GM12873 (cell line): ENCODE measurements at regions not wholly inside any gene's neighbourhood (a gene's known extent, or its start where the extent isn't known, plus 50 kb on each side); places are given as distances from the start of the nearest gene placed in this dataset.

Experiments used
- TF ChIP-seq, protein P1 (sequence below): IDR thresholded peaks from 2 replicates; pipeline ENCODE4 v1.5.1; 2012; ENCODE audit warnings: low read depth, mild to moderate bottlenecking, moderate library complexity, low read length, control low read depth; ENCODE audit not compliant: insufficient read depth; ENCODE audit errors: missing control alignments

DNA sequence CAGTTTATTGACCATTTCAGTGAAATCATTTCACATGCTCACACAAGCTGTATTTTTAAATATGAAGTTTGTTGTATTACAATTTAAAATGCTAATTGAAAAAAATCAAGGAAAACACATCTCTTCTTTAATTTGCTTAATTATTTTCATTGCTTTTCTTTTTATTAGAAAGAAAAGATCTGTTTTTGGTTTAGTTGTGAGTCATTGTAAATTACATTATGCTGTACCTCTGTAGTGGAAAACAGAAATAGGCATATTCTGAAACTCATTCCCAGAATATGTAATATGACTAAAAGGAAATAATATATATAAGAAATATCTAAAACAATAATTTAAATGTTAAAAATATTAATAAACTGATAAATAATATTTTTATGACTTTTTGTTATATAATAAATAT lies 161.9 kb downstream of the HGF start:
- TF ChIP-seq, protein P1, sequence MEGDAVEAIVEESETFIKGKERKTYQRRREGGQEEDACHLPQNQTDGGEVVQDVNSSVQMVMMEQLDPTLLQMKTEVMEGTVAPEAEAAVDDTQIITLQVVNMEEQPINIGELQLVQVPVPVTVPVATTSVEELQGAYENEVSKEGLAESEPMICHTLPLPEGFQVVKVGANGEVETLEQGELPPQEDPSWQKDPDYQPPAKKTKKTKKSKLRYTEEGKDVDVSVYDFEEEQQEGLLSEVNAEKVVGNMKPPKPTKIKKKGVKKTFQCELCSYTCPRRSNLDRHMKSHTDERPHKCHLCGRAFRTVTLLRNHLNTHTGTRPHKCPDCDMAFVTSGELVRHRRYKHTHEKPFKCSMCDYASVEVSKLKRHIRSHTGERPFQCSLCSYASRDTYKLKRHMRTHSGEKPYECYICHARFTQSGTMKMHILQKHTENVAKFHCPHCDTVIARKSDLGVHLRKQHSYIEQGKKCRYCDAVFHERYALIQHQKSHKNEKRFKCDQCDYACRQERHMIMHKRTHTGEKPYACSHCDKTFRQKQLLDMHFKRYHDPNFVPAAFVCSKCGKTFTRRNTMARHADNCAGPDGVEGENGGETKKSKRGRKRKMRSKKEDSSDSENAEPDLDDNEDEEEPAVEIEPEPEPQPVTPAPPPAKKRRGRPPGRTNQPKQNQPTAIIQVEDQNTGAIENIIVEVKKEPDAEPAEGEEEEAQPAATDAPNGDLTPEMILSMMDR = no peak

DNA sequence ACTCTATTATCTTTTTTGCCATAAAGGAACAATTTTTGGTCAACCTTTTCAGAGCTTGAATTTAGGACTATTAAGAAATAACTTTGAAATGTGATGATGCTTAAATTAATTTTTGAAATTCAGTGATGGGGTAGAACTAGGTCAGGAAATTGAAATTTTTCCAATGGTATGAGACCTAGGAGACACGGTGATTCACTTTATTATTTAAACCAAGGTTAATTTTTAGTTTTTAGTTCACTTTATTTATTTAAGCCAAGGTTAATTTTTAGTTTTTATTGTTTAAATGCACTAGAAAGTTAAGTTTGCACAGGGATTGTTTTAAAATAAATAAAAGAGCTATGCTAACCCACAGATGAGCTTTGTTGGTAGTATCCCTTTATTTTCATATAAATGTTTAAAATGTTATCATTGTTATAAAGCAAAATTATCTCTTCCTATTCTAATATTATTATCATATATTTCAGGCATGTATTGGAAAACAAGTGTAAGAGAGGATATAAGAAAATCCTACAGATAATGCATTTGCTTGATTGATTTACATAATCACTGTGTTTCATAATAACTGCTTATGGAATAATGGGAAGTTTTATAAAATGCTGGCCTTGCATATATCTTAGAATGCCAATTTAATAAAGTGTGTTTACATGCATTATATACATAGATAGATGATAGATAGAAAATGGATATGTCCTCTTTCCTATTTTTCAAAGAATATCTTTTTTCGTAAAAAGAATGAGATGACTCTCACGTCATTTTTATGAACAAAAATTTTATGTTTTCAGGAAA lies 163.6 kb downstream of the HGF start:
- TF ChIP-seq, protein P1 = no peak

DNA sequence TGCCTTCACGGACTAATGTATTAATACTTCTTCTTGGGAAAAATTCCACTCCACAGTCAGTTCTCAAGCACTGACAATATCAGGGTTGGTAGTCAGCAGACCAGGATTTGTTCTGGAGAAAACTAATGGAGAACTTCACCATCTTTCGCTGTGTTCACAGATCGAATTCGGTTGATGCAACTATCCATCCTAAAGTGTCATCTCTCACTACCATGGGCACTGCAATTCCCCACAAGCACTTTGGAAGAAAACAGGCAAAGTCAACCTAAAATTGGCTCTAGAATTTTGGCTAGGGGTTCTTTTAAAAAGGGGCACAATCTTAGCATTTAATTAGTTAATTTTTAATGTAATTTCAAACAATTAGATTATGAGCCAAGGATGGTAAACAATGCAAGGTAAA lies 164.4 kb downstream of the HGF start:
- TF ChIP-seq, protein P1 = no peak

DNA sequence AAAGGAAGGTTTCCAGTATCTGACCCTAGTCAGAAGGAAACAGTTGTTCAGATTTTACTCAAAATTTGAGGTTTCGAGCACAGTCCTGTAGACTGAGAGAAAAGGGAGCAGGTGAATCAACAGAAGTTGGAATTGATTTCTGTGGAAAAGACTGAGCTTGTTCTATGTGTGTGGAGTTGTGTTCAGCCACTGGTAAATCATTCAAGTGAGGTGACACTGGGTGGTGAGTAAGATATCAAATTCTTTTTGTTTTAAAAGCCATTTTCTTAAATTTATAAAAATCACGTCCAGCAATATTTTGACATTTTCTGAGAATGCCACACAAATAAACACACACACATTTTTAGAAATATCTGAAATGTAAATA lies 165.1 kb downstream of the HGF start:
- TF ChIP-seq, protein P1 = no peak

DNA sequence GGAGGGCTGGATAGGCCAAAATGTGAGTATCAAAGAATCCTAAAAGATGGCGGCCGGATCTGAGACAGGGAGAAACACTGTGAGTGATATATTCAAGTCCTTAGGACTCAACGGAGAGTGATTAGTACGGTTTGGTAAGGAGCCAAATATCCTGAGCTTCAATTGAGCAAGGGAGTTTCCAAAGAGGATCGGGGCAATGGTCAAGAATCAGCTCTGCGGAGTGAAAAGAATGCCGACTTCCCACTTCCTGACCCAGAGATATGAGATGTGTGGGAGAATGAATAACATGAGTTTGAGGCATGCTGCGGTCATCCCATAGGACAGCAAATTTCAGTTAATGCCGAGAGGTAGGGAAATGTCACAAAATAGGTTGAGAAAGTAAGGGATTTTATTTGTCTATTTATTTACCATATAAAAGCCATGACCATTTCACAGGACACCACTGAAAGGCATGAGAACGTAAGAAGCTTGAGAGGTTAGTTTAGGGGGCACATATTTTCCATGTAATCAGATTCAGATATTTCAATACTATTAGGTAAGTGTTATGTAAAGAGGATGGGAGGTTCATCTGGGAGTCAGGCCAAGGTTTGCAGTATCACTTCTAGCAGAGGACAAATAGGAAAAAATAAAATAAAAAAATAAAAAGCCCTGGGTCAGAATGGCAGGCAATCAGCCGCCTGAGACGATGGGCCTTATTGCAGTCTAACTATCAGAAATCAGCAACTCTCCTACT lies 165.6 kb downstream of the HGF start:
- TF ChIP-seq, protein P1 = no peak

DNA sequence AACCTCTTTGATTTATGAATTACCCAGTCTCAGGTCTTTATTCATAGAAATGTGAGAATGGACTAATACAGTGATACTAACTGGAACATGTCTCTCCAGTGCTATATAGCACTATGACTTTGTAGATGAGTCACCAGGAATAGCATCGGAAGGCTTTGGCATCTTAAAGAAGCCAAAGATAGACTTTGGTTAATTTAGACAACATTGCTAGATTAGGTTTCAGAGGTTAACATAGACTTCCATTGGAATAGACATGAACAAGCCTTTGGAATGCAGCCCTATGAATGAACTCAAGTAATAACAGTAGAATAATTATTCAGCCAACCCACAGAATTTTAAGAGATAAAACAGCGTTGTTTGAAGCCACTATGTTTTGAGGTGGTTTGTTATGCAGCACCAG lies 169.2 kb downstream of the HGF start:
- TF ChIP-seq, protein P1 = no peak

DNA sequence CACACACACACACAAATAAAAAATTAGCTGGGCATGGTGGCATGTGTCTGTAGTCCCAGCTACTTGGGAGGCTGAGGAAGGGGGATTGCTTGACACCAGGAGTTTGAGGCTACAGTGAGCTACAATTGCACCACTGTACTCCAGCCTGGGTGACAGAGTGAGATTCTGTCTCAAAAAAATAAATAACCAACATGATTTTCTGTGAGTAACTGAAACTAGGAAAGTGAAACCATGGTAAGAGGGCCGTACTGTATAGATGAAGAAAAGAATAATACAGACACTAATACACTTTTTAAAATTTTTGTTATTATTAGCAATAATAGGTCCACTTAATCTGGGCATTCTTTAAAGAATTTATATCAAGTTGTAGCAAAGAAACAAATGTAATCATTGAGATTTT lies 170.9 kb downstream of the HGF start:
- TF ChIP-seq, protein P1 = no peak
